SK-N-SH (cell line): ENCODE measurements at regions not wholly inside any gene's neighbourhood (a gene's known extent, or its start where the extent isn't known, plus 50 kb on each side); places are given as distances from the start of the nearest gene placed in this dataset.

ENCODE experiments used
- CTCF ChIA-PET: fragments of 300-600, 350-600 bp; formaldehyde crosslinking; extraction: SDS; loops from one replicate; lab custom pipeline; 2021; lab: Yijun Ruan, JAX
- POLR2A ChIA-PET: fragments of 350-600 bp; sonication (Branson Sonifier 250); formaldehyde crosslinking; extraction: SDS; loops from one replicate; lab custom pipeline; 2020; ENCODE audit warnings: antibody characterized with exemption, inconsistent platforms; lab: Yijun Ruan, JAX
- DNase-seq: peaks from one replicate; pipeline ENCODE4 v3.0.0; 2012
- H2AFZ ChIP-seq: fragments of 200-600 bp; sonication (generic); 2 replicates; pipeline ENCODE4 v1.8.1; 2016; ENCODE audit warnings: antibody characterized with exemption, mild to moderate bottlenecking, low read depth
- H3F3A ChIP-seq: fragments of 200-600 bp; sonication (generic); replicated peaks from 2 replicates; pipeline ENCODE3; 2016; ENCODE audit warnings: antibody characterized with exemption, mild to moderate bottlenecking; ENCODE audit not compliant: insufficient read depth
- H3K27ac ChIP-seq, 2 experiments: fragments of 200-500 bp in 1 of 2; fragments of 200-600 bp in 1 of 2; sonication (Bioruptor generic) in 1 of 2; sonication (generic), shearing (Covaris generic) in 1 of 2; 2 replicates each; pipeline versions ENCODE4 v1.5.1 to v1.6.1; 2014 to 2016; ENCODE audit warnings: low read depth in 2 of 2, inconsistent platforms in 1 of 2, low read length in 1 of 2, mild to moderate bottlenecking in 1 of 2, mixed read lengths in 1 of 2
- H3K27me3 ChIP-seq: fragments of 200-600 bp; sonication (generic), shearing (Covaris generic); 2 replicates; pipeline ENCODE4 v1.6.1; 2016; ENCODE audit warnings: mixed run types; ENCODE audit not compliant: insufficient read depth
- H3K36me3 ChIP-seq, 2 experiments: fragments of 200-500 bp in 1 of 2; fragments of 200-600 bp in 1 of 2; sonication (Bioruptor generic) in 1 of 2; sonication (generic) in 1 of 2; replicated peaks in 1 of 2; 2 replicates each; pipeline versions ENCODE3 to v1.5.1; 2014 to 2016; ENCODE audit warnings: low read length in 1 of 2, mild to moderate bottlenecking in 1 of 2; ENCODE audit not compliant: insufficient read depth in 2 of 2, control insufficient read depth in 1 of 2
- H3K4me1 ChIP-seq, 2 experiments: fragments of 200-500 bp in 1 of 2; fragments of 200-600 bp in 1 of 2; sonication (Bioruptor generic) in 1 of 2; sonication (generic), shearing (Covaris generic) in 1 of 2; 2 replicates each; pipeline versions ENCODE4 v1.5.1 to v1.6.1; 2014 to 2016; ENCODE audit warnings: low read depth in 1 of 2, low read length in 1 of 2, mixed run types in 1 of 2; ENCODE audit not compliant: insufficient read depth in 2 of 2, control insufficient read depth in 1 of 2
- H3K4me2 ChIP-seq: fragments of 200-600 bp; sonication (generic), shearing (Covaris generic); 2 replicates; pipeline ENCODE4 v1.6.1; 2017; ENCODE audit warnings: mixed run types
- H3K4me3 ChIP-seq, 2 experiments: fragments of 200-500 bp in 1 of 2; fragments of 200-600 bp in 1 of 2; sonication (Bioruptor generic) in 1 of 2; sonication (generic), shearing (Covaris generic) in 1 of 2; 2 replicates each; pipeline versions ENCODE4 v1.5.1 to v1.8.1; 2014 to 2016; ENCODE audit warnings: low read depth in 2 of 2, inconsistent platforms in 1 of 2, low read length in 1 of 2, mild to moderate bottlenecking in 1 of 2, mixed read lengths in 1 of 2, moderate library complexity in 1 of 2
- H3K79me2 ChIP-seq: fragments of 200-600 bp; sonication (generic); 2 replicates; pipeline ENCODE4 v1.8.1; 2017; ENCODE audit warnings: mild to moderate bottlenecking; ENCODE audit not compliant: insufficient read depth
- H3K9ac ChIP-seq: fragments of 200-600 bp; sonication (generic); 2 replicates; pipeline ENCODE4 v1.6.1; 2017; ENCODE audit warnings: mixed run types
- H3K9me2 ChIP-seq: fragments of 200-600 bp; sonication (generic); 2 replicates; pipeline ENCODE4 v1.6.1; 2017; ENCODE audit warnings: mixed run types
- H3K9me3 ChIP-seq: fragments of 200-600 bp; sonication (generic); 2 replicates; pipeline ENCODE4 v1.6.1; 2017; ENCODE audit warnings: mixed run types, mild to moderate bottlenecking, moderate library complexity
- H4K20me1 ChIP-seq: fragments of 200-600 bp; sonication (generic); 2 replicates; pipeline ENCODE4 v1.6.1; 2017; ENCODE audit warnings: mild to moderate bottlenecking, mixed run types; ENCODE audit not compliant: insufficient read depth
- CHD2 ChIP-seq: fragments of 150-350 bp; IDR thresholded peaks from 2 replicates; pipeline ENCODE4 v1.6.1; 2018; ENCODE audit warnings: low read length; ENCODE audit not compliant: partially characterized antibody
- EZH2phosphoT487 ChIP-seq: fragments of 200-600 bp; sonication (generic); IDR thresholded peaks from 2 replicates; pipeline ENCODE4 v1.6.1; 2017; ENCODE audit warnings: low read depth, mixed run types, mild to moderate bottlenecking, antibody characterized with exemption, moderate library complexity, borderline replicate concordance
- FOSL2 ChIP-seq: IDR thresholded peaks from 2 replicates; pipeline ENCODE4 v1.4.0; 2012; ENCODE audit warnings: low read depth, mild to moderate bottlenecking, moderate library complexity, borderline replicate concordance
- GABPA ChIP-seq: IDR thresholded peaks from 2 replicates; pipeline ENCODE4 v1.4.0; 2012; ENCODE audit warnings: low read depth, mild to moderate bottlenecking
- GATA2 ChIP-seq: sonication (generic); formaldehyde crosslinking; IDR thresholded peaks from 2 replicates; pipeline ENCODE4 v1.5.0; 2020; ENCODE audit warnings: mild to moderate bottlenecking, missing genetic modification reagents
- MEF2A ChIP-seq: IDR thresholded peaks from 2 replicates; pipeline ENCODE4 v1.4.0; 2012; ENCODE audit warnings: low read depth, borderline replicate concordance
- MXI1 ChIP-seq: IDR thresholded peaks from 2 replicates; pipeline ENCODE4 v1.6.1; 2012; ENCODE audit warnings: mild to moderate bottlenecking, low read depth, low read length, improper control_type of control experiment
- RXRA ChIP-seq: IDR thresholded peaks from 2 replicates; pipeline ENCODE4 v1.4.0; 2012; ENCODE audit warnings: low read depth, mild to moderate bottlenecking, borderline replicate concordance
- SMC3 ChIP-seq: IDR thresholded peaks from 2 replicates; pipeline ENCODE4 v1.6.1; 2012; ENCODE audit warnings: low read depth, low read length, improper control_type of control experiment
- YY1 ChIP-seq: IDR thresholded peaks from 2 replicates; pipeline ENCODE4 v1.4.0; 2012; ENCODE audit warnings: low read depth, mild to moderate bottlenecking
- WGBS: methylation state at CpG from one replicate; pipeline ENCODE4 v1.1.6; 2017; ENCODE audit warnings: low lambda C conversion rate; 5-methylcytosine and 5-hydroxymethylcytosine counted together
- TF ChIP-seq, protein P1 (sequence below): IDR thresholded peaks from 2 replicates; pipeline ENCODE4 v1.6.1; 2012; ENCODE audit warnings: mild to moderate bottlenecking, low read depth, low read length, moderate library complexity
- TF ChIP-seq, protein P2 (sequence below): IDR thresholded peaks from 2 replicates; pipeline ENCODE4 v1.4.0; 2012; ENCODE audit warnings: low read depth, borderline replicate concordance
- TF ChIP-seq, protein P3 (sequence below): IDR thresholded peaks from 2 replicates; pipeline ENCODE4 v1.4.0; 2012; ENCODE audit warnings: low read depth, borderline replicate concordance
- TF ChIP-seq, protein P4 (sequence below): IDR thresholded peaks from 2 replicates; pipeline ENCODE4 v1.4.0; 2012; ENCODE audit warnings: low read depth
- TF ChIP-seq, protein P5 (sequence below): fragments of 150-350 bp; IDR thresholded peaks from 2 replicates; pipeline ENCODE4 v1.6.1; 2016; ENCODE audit warnings: mild to moderate bottlenecking, low read depth, low read length
- TF ChIP-seq, protein P6 (sequence below): fragments of 150-350 bp; IDR thresholded peaks from 2 replicates; pipeline ENCODE4 v1.6.1; 2017; ENCODE audit warnings: antibody characterized with exemption, low read length, low read depth, borderline replicate concordance

DNA sequence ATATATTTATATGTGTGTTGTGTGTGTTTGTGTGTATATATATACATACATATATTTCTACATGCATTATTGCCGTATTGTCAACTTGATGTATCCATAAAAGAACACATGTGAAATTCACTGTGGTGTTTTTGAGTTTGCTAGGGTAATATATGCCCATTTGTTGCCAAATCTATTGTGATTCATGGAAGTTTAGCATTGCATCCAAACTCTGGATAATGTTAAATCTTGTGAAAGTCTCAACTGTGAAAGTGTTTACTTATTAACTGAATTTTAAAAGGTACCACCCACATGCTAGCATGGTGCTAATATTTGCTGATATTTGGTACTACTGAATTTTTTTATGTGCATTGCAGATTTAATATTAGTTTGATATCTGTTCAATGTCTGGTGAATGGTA, 96.6 kb upstream of the SLC8A1 start:
- CTCF ChIA-PET: interaction anchor here (1.0 kb wide), 1 partner anchor 635 kb away, joined by 3 read pairs; no protein-coding TSS in a partner anchor
- WGBS: 89% methylated on average over 1 of the region's 1 CpG
- no peak overlapping the region for H3K9ac ChIP-seq

DNA sequence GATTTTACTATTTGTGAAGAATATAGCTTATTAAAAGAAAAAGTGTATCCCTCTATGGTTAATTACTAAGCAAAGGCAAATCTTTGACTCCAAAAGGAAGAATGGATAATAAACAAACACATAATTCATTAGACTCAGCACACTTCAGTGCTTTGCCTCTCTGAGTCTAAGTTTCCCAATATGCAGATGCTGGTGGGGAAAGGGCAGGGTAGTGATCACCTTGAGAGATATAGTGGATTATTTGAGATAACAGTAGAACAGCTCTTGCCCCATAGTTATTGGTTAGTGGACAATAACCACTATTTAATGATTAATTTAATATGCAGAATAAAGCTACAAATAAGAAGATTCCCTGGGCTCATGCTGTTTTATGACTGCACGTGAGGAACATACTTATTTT, 98.2 kb upstream of the SLC8A1 start:
- Histone ChIP-seq H3K79me2 (no peaks in the 10 kb centered on the region), H3K27ac (no peak overlapping the region), H3K36me3 (no peaks in the 10 kb centered on the region), H3K4me2 (no peak overlapping the region), H3K9me2 (no peaks in the 10 kb centered on the region), H3K9ac (no peak overlapping the region), H2AFZ (no peak overlapping the region), H3K9me3 (no peaks in the 10 kb centered on the region), H3K4me3 (no peak overlapping the region), H3F3A (no peaks in the 10 kb centered on the region), H3K4me1 (no peaks in the 10 kb centered on the region), H3K27me3 (no peaks in the 10 kb centered on the region), H4K20me1 (no peaks in the 10 kb centered on the region)
- TF ChIP-seq, protein P1, sequence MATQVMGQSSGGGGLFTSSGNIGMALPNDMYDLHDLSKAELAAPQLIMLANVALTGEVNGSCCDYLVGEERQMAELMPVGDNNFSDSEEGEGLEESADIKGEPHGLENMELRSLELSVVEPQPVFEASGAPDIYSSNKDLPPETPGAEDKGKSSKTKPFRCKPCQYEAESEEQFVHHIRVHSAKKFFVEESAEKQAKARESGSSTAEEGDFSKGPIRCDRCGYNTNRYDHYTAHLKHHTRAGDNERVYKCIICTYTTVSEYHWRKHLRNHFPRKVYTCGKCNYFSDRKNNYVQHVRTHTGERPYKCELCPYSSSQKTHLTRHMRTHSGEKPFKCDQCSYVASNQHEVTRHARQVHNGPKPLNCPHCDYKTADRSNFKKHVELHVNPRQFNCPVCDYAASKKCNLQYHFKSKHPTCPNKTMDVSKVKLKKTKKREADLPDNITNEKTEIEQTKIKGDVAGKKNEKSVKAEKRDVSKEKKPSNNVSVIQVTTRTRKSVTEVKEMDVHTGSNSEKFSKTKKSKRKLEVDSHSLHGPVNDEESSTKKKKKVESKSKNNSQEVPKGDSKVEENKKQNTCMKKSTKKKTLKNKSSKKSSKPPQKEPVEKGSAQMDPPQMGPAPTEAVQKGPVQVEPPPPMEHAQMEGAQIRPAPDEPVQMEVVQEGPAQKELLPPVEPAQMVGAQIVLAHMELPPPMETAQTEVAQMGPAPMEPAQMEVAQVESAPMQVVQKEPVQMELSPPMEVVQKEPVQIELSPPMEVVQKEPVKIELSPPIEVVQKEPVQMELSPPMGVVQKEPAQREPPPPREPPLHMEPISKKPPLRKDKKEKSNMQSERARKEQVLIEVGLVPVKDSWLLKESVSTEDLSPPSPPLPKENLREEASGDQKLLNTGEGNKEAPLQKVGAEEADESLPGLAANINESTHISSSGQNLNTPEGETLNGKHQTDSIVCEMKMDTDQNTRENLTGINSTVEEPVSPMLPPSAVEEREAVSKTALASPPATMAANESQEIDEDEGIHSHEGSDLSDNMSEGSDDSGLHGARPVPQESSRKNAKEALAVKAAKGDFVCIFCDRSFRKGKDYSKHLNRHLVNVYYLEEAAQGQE: no peak
- TF ChIP-seq, protein P2, sequence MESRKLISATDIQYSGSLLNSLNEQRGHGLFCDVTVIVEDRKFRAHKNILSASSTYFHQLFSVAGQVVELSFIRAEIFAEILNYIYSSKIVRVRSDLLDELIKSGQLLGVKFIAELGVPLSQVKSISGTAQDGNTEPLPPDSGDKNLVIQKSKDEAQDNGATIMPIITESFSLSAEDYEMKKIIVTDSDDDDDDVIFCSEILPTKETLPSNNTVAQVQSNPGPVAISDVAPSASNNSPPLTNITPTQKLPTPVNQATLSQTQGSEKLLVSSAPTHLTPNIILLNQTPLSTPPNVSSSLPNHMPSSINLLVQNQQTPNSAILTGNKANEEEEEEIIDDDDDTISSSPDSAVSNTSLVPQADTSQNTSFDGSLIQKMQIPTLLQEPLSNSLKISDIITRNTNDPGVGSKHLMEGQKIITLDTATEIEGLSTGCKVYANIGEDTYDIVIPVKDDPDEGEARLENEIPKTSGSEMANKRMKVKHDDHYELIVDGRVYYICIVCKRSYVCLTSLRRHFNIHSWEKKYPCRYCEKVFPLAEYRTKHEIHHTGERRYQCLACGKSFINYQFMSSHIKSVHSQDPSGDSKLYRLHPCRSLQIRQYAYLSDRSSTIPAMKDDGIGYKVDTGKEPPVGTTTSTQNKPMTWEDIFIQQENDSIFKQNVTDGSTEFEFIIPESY: no peak
- no peak for TF ChIP-seq YY1
- TF ChIP-seq RXRA: no peak
- TF ChIP-seq, protein P3, sequence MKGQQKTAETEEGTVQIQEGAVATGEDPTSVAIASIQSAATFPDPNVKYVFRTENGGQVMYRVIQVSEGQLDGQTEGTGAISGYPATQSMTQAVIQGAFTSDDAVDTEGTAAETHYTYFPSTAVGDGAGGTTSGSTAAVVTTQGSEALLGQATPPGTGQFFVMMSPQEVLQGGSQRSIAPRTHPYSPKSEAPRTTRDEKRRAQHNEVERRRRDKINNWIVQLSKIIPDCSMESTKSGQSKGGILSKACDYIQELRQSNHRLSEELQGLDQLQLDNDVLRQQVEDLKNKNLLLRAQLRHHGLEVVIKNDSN: no peak
- TF ChIP-seq CHD2: no peak
- no peak for TF ChIP-seq MXI1
- TF ChIP-seq EZH2phosphoT487: no peak
- TF ChIP-seq, protein P4, sequence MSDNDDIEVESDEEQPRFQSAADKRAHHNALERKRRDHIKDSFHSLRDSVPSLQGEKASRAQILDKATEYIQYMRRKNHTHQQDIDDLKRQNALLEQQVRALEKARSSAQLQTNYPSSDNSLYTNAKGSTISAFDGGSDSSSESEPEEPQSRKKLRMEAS: no peak
- TF ChIP-seq GATA2 (CRISPR knock-in tag): no peak
- TF ChIP-seq, protein P5, sequence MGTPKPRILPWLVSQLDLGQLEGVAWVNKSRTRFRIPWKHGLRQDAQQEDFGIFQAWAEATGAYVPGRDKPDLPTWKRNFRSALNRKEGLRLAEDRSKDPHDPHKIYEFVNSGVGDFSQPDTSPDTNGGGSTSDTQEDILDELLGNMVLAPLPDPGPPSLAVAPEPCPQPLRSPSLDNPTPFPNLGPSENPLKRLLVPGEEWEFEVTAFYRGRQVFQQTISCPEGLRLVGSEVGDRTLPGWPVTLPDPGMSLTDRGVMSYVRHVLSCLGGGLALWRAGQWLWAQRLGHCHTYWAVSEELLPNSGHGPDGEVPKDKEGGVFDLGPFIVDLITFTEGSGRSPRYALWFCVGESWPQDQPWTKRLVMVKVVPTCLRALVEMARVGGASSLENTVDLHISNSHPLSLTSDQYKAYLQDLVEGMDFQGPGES: no peak
- TF ChIP-seq MEF2A: no peak
- no peak for TF ChIP-seq FOSL2
- no peak for TF ChIP-seq SMC3
- POLR2A ChIA-PET: no interaction called here
- DNase-seq: no peak
- CTCF ChIA-PET: interaction anchor here (0.7 to 1.0 kb wide), 5 partner anchors 10 to 265 kb away, joined by 3 to 4 read pairs (median 3); no protein-coding TSS in a partner anchor
- WGBS: 96% methylated on average over 1 of the region's 1 CpG

More for the DNA sequence above, 96.6 kb upstream of the SLC8A1 start:
- H3K9me2 ChIP-seq: no peaks in the 10 kb centered on the region
- no peaks in the 10 kb centered on the region for H3K9me3 ChIP-seq
- H3K27ac ChIP-seq: no peak overlapping the region
- no peak overlapping the region for H2AFZ ChIP-seq
- H3K79me2 ChIP-seq: no peaks in the 10 kb centered on the region
- H3K4me1 ChIP-seq: no peaks in the 10 kb centered on the region
- POLR2A ChIA-PET: no interaction called here
- TF ChIP-seq, protein P6, sequence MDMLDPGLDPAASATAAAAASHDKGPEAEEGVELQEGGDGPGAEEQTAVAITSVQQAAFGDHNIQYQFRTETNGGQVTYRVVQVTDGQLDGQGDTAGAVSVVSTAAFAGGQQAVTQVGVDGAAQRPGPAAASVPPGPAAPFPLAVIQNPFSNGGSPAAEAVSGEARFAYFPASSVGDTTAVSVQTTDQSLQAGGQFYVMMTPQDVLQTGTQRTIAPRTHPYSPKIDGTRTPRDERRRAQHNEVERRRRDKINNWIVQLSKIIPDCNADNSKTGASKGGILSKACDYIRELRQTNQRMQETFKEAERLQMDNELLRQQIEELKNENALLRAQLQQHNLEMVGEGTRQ: no peak
- TF ChIP-seq, protein P5: no peak
- no peak for TF ChIP-seq GABPA
- H3K4me2 ChIP-seq: no peak overlapping the region
- H3K4me3 ChIP-seq: no peak overlapping the region
- no peaks in the 10 kb centered on the region for H4K20me1 ChIP-seq
- no peaks in the 10 kb centered on the region for H3K27me3 ChIP-seq
- no peaks in the 10 kb centered on the region for H3K36me3 ChIP-seq
- DNase-seq: no peak
- H3F3A ChIP-seq: no peaks in the 10 kb centered on the region
